GM12874 (cell line): ENCODE measurements at regions not wholly inside any gene's neighbourhood (a gene's known extent, or its start where the extent isn't known, plus 50 kb on each side); places are given as distances from the start of the nearest gene placed in this dataset.

Experiments used
- TF ChIP-seq, protein P1 (sequence below): IDR thresholded peaks from 2 replicates; pipeline ENCODE4 v1.5.1; 2011; ENCODE audit warnings: low read depth, mild to moderate bottlenecking, control low read depth, low read length, moderate library complexity; ENCODE audit not compliant: insufficient read depth

- TF ChIP-seq, protein P1, sequence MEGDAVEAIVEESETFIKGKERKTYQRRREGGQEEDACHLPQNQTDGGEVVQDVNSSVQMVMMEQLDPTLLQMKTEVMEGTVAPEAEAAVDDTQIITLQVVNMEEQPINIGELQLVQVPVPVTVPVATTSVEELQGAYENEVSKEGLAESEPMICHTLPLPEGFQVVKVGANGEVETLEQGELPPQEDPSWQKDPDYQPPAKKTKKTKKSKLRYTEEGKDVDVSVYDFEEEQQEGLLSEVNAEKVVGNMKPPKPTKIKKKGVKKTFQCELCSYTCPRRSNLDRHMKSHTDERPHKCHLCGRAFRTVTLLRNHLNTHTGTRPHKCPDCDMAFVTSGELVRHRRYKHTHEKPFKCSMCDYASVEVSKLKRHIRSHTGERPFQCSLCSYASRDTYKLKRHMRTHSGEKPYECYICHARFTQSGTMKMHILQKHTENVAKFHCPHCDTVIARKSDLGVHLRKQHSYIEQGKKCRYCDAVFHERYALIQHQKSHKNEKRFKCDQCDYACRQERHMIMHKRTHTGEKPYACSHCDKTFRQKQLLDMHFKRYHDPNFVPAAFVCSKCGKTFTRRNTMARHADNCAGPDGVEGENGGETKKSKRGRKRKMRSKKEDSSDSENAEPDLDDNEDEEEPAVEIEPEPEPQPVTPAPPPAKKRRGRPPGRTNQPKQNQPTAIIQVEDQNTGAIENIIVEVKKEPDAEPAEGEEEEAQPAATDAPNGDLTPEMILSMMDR: no peak
Measured at GRCh38 chr4:129821073-129821472, 725.1 kb downstream of the C4orf33 start.

DNA sequence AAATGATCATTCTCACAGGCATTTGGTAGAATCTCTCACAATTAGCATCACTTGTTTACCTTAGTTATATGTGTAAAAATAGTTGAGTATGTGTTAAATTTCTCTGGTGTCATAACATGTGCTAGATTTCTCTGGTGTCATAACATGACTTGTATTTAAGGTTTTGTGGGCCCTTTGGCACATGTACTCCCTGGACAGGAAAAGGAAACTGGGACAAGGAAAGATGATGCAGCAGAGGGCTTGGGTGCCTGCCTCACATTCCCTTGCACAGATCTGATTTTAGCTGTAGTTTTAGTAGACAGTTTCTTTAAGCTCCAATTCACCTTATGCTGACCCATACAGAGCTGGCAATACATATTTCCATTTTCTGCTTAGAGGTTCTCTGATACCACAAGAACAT, 726.0 kb downstream of the C4orf33 start:
- TF ChIP-seq, protein P1: no peak

DNA sequence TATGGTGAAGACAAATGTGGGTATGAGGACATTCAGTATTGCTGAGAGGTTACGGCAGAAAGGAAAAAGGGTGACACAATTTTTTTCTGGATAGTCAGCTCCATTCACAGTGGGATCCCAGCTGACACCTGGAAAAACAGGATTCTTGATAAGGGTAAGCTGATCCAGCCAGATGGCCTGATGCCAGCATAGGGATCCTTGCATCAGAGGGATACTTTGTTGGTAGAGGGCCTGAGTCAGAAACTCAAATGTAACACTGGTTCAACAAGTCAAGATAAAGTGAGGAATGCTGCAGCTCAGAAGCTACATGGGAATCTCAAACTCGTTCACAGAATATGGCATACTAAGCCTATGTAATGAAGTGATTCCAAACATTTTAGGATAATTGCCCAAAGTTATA, 726.7 kb downstream of the C4orf33 start:
- TF ChIP-seq, protein P1: no peak

DNA sequence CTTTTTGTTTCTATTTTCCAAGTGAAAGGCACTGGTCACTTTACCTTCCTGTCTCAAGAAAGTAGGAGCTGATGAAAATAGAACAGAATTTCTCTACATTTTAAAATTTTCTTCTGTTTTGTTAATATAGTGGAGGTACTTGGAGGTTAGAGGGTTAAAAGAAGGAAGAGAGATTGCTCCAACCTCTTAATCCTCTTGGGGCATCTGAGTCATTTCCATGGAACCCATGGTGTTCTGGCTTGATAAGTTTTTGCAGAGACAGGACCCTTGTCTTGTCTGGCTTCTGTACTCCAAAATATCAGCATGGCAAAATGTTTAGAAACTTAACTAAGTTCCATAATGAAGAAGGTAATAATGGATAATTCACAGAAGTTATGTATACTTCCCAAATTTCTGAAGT, 727.2 kb downstream of the C4orf33 start:
- TF ChIP-seq, protein P1: no peak

- TF ChIP-seq, protein P1: no peak
Measured at GRCh38 chr4:129829373-129829772, 733.4 kb downstream of the C4orf33 start.

GRCh38 chr4:129839687-129840086, 743.7 kb downstream of the C4orf33 start:
- TF ChIP-seq, protein P1: no peak

DNA sequence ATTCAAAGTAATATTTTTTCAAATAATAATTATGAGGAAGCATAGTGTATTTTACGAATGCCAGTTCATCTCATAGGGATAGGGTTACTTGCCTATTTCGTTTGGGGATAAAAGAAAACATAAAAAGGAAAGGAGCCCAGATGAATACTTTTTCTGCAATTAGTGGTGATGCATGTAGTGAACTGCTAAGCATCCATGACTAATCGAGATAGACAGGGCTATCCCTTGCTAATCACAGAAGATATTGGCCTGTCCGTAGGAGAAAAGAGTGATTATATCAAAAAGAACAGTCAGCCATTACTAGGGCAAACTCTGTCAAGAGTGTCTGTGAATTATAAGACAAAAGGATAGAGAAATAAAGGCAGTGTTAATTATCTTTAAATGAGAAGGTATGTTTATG, 746.1 kb downstream of the C4orf33 start:
- TF ChIP-seq, protein P1: no peak

- TF ChIP-seq, protein P1: no peak
Measured at GRCh38 chr4:129852434-129852833, 756.5 kb downstream of the C4orf33 start.
